DND-41 (cell line): ENCODE measurements at regions not wholly inside any gene's neighbourhood (a gene's known extent, or its start where the extent isn't known, plus 50 kb on each side); places are given as distances from the start of the nearest gene placed in this dataset.

Source experiments
- ATAC-seq: fragments of 200-7000 bp; cut with Tn5 transposase; 3 replicates; pipeline ENCODE4 v1.9.1; 2021; ENCODE audit warnings: low read depth; ENCODE audit not compliant: insufficient read depth
- DNase-seq: peaks from one replicate; pipeline ENCODE4 v3.0.0-alpha.2; 2020
- H2AFZ ChIP-seq: 2 replicates; pipeline ENCODE4 v1.6.0; 2012; ENCODE audit warnings: low read depth, low read length
- H3K27ac ChIP-seq: 2 replicates; pipeline ENCODE4 v1.5.1; 2012; ENCODE audit warnings: low read length, inconsistent platforms
- H3K27me3 ChIP-seq: fragments of 200-600 bp; sonication (generic); 2 replicates; pipeline ENCODE4 v1.6.0; 2012; ENCODE audit warnings: low read length, mild to moderate bottlenecking, inconsistent platforms; ENCODE audit not compliant: insufficient read depth, poor library complexity
- H3K36me3 ChIP-seq: 2 replicates; pipeline ENCODE4 v1.5.1; 2012; ENCODE audit warnings: low read length, inconsistent platforms; ENCODE audit not compliant: insufficient read depth
- H3K4me1 ChIP-seq: 2 replicates; pipeline ENCODE4 v1.5.1; 2012; ENCODE audit warnings: mild to moderate bottlenecking, low read length; ENCODE audit not compliant: insufficient read depth
- H3K4me2 ChIP-seq: 2 replicates; pipeline ENCODE4 v1.6.0; 2012; ENCODE audit warnings: mild to moderate bottlenecking, moderate library complexity, low read length, inconsistent platforms; ENCODE audit not compliant: insufficient read depth
- H3K4me3 ChIP-seq, 2 experiments: fragments of 200-600 bp in 1 of 2; shearing (Covaris generic) in 1 of 2; 2 replicates each; pipeline ENCODE4 v1.5.1; 2012 to 2016; ENCODE audit warnings: inconsistent platforms in 2 of 2, low read length in 2 of 2, mild to moderate bottlenecking in 2 of 2, low read depth in 1 of 2, moderate library complexity in 1 of 2
- H3K79me2 ChIP-seq: 2 replicates; pipeline ENCODE4 v1.6.0; 2012; ENCODE audit warnings: low read length, inconsistent platforms; ENCODE audit not compliant: insufficient read depth
- H3K9ac ChIP-seq: 2 replicates; pipeline ENCODE4 v1.6.0; 2012; ENCODE audit warnings: low read depth, mild to moderate bottlenecking, inconsistent platforms, low read length, moderate library complexity
- H3K9me3 ChIP-seq: 2 replicates; pipeline ENCODE4 v1.5.1; 2012; ENCODE audit warnings: low read length, moderate library complexity, mild to moderate bottlenecking, inconsistent platforms; ENCODE audit not compliant: insufficient read depth, severe bottlenecking
- H4K20me1 ChIP-seq: 2 replicates; pipeline ENCODE4 v1.6.0; 2012; ENCODE audit warnings: low read length; ENCODE audit not compliant: insufficient read depth
- CTCF ChIP-seq: IDR thresholded peaks from 2 replicates; pipeline ENCODE4 v1.5.1; 2012; ENCODE audit warnings: borderline replicate concordance, low read length, moderate library complexity, mild to moderate bottlenecking; ENCODE audit not compliant: poor library complexity, severe bottlenecking; ENCODE audit errors: extremely low read depth
- EZH2 ChIP-seq: IDR thresholded peaks from 3 replicates; pipeline ENCODE4 v1.6.1; 2012; ENCODE audit warnings: borderline replicate concordance, low read depth, mild to moderate bottlenecking, moderate library complexity, low read length, inconsistent platforms; ENCODE audit not compliant: severe bottlenecking

- no peak for ATAC-seq
- Histone ChIP-seq H3K9me3 (no peaks in the 10 kb centered on the region), H3K9ac (no peak overlapping the region), H4K20me1 (no peaks in the 10 kb centered on the region), H3K4me2 (no peak overlapping the region), H3K4me1 (no peaks in the 10 kb centered on the region), H2AFZ (no peak overlapping the region), H3K27me3 (peaks cover 16% of the 10 kb centered on the region), H3K4me3 (no peak overlapping the region), H3K27ac (no peak overlapping the region), H3K79me2 (no peaks in the 10 kb centered on the region), H3K36me3 (no peaks in the 10 kb centered on the region)
- no peak for TF ChIP-seq CTCF
- TF ChIP-seq EZH2: no peak
- DNase-seq: no peak
Observed at GRCh38 chr17:34130544-34130943, 124.5 kb upstream of the CCL2 start.

DNA sequence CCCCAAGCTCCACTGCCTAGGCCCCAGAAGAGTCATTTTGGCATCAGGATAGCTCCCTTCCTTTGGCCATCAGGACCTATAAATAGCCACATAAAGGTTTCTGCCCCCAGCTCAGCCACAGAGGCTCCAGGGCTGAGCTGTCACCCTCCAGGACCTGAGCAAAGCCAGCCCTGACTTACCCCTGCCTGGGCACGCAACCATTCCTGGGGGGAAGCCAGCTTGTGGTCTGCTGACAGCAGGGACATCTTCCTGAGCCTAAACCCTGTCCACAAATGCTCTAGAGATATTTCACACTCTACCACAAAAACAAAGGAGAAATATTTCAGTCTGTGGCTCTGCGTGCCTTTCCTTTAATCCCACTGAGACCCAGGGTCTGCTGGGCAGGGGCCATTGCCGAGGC is 123.7 kb upstream of the CCL2 start:
- Histone ChIP-seq H2AFZ (no peak overlapping the region), H3K9me3 (no peaks in the 10 kb centered on the region), H3K27me3 (peaks cover 16% of the 10 kb centered on the region), H3K4me2 (no peak overlapping the region), H3K4me3 (no peak overlapping the region), H3K9ac (no peak overlapping the region), H3K27ac (no peak overlapping the region), H4K20me1 (no peaks in the 10 kb centered on the region), H3K79me2 (no peaks in the 10 kb centered on the region), H3K36me3 (no peaks in the 10 kb centered on the region), H3K4me1 (no peaks in the 10 kb centered on the region)
- TF ChIP-seq EZH2 (no peak), CTCF (no peak)
- DNase-seq (no peak), ATAC-seq (no peak)

- no peak overlapping the region for H2AFZ ChIP-seq
- H3K4me3 ChIP-seq: no peak overlapping the region
- H3K27me3 ChIP-seq: peaks cover 26% of the 10 kb centered on the region
- no peak for ATAC-seq
- no peaks in the 10 kb centered on the region for H3K9me3 ChIP-seq
- no peak overlapping the region for H3K4me2 ChIP-seq
- H3K4me1 ChIP-seq: no peaks in the 10 kb centered on the region
- H3K9ac ChIP-seq: no peak overlapping the region
- DNase-seq: no peak
- no peak overlapping the region for H3K27ac ChIP-seq
- H3K79me2 ChIP-seq: no peaks in the 10 kb centered on the region
- no peaks in the 10 kb centered on the region for H4K20me1 ChIP-seq
- TF ChIP-seq CTCF: no peak
- TF ChIP-seq EZH2: no peak
- no peaks in the 10 kb centered on the region for H3K36me3 ChIP-seq
Observed at GRCh38 chr17:34133350-34133749, 121.7 kb upstream of the CCL2 start.

- Histone ChIP-seq H3K4me1 (no peaks in the 10 kb centered on the region), H3K4me3 (no peak overlapping the region), H3K79me2 (no peaks in the 10 kb centered on the region), H3K9ac (no peak overlapping the region), H3K27me3 (peaks cover 24% of the 10 kb centered on the region), H3K9me3 (no peaks in the 10 kb centered on the region), H4K20me1 (no peaks in the 10 kb centered on the region), H2AFZ (no peak overlapping the region), H3K27ac (no peak overlapping the region), H3K36me3 (no peaks in the 10 kb centered on the region), H3K4me2 (no peak overlapping the region)
- no peak for DNase-seq
- TF ChIP-seq EZH2 (no peak), CTCF (no peak)
- no peak for ATAC-seq
Observed at GRCh38 chr17:34135841-34136240, 119.2 kb upstream of the CCL2 start.
